Breast epithelium (tissue), 4 donors: ENCODE measurements at regions not wholly inside any gene's neighbourhood (a gene's known extent, or its start where the extent isn't known, plus 50 kb on each side); places are given as distances from the start of the nearest gene placed in this dataset.

ENCODE experiments used
- DNase-seq, 2 donors: peaks; one replicate each; pipeline ENCODE4 v3.0.0-alpha.2; 2019; ENCODE audit warnings: low spot score in 2 of 2
- H3K27ac ChIP-seq, 2 donors: fragments of 200-600 bp; sonication (generic) in 1 of 2; one replicate each; pipeline ENCODE4 v1.5.1; 2016 to 2019; ENCODE audit warnings: mild to moderate bottlenecking in 1 of 2
- H3K27me3 ChIP-seq, 2 donors: fragments of 200-600 bp; sonication (generic) in 1 of 2; one replicate each; pipeline versions ENCODE4 v1.5.1 to v1.6.0; 2017 to 2019; ENCODE audit warnings: control low read depth in 1 of 2, mild to moderate bottlenecking in 1 of 2
- H3K36me3 ChIP-seq: fragments of 200-600 bp; one replicate; pipeline ENCODE4 v1.5.1; 2019
- H3K4me1 ChIP-seq, 2 donors: fragments of 200-600 bp; sonication (generic); one replicate each; pipeline ENCODE4 v1.5.1; 2016 to 2019; ENCODE audit warnings: control low read depth in 1 of 2
- H3K4me3 ChIP-seq, 3 donors: fragments of 200-600 bp; sonication (generic); 1 replicate in 2 of 3; 2 replicates in 1 of 3; pipeline ENCODE4 v1.5.1; 2016 to 2019; ENCODE audit warnings: mild to moderate bottlenecking in 3 of 3, moderate library complexity in 2 of 3
- H3K9me3 ChIP-seq, 2 donors: fragments of 200-600 bp; sonication (generic) in 1 of 2; one replicate each; pipeline ENCODE4 v1.5.1; 2016 to 2019; ENCODE audit warnings: control low read depth in 1 of 2
- CTCF ChIP-seq, 3 donors: fragments of 450-650 bp; IDR thresholded peaks; one replicate each; pipeline ENCODE4 v1.5.1; 2016 to 2017; ENCODE audit warnings: antibody characterized with exemption in 3 of 3, mild to moderate bottlenecking in 3 of 3, moderate library complexity in 3 of 3
- POLR2A ChIP-seq: fragments of 450-650 bp; IDR thresholded peaks from one replicate; pipeline ENCODE4 v1.6.1; 2016; ENCODE audit warnings: antibody characterized with exemption, mild to moderate bottlenecking, moderate library complexity
- POLR2AphosphoS5 ChIP-seq, 3 donors: sonication (generic); formaldehyde crosslinking; IDR thresholded peaks; one replicate each; pipeline ENCODE4 v1.6.1; 2017; ENCODE audit warnings: antibody characterized with exemption in 3 of 3
- intact Hi-C: fragments of 100-400 bp; cut with DNase I; formaldehyde crosslinking; loops from one replicate; pipeline ENCODE4 v1.15.1; 2023; ENCODE audit warnings: low total_unique reads

- intact Hi-C loops, result no loop called here
- no peaks in the 10 kb centered on the region for H3K9me3 ChIP-seq
Observed at GRCh38 chr12:88904705-88905104, 324.4 kb upstream of the KITLG start.

GRCh38 chr12:88903333-88903732, 323.1 kb upstream of the KITLG start:
- TF ChIP-seq POLR2A (no peak), POLR2AphosphoS5 (IDR thresholded peaks at IDR 0.05) (no peak), CTCF (IDR thresholded peaks at IDR 0.05) (no peak)

More at GRCh38 chr12:88904705-88905104, 324.4 kb upstream of the KITLG start:
- Histone ChIP-seq H3K36me3 (no peaks in the 10 kb centered on the region), H3K4me3 (no peak overlapping the region), H3K4me1 (no peaks in the 10 kb centered on the region), H3K27ac (no peak overlapping the region), H3K27me3 (no peaks in the 10 kb centered on the region)
- TF ChIP-seq CTCF (IDR thresholded peaks at IDR 0.05) (no peak), POLR2AphosphoS5 (IDR thresholded peaks at IDR 0.05) (no peak), POLR2A (no peak)
- no peak for DNase-seq

GRCh38 chr12:88897723-88898122, 317.5 kb upstream of the KITLG start:
- no peak overlapping the region for H3K4me3 ChIP-seq
- intact Hi-C loops, result no loop called here
- no peak for DNase-seq
- H3K36me3 ChIP-seq, result no peaks in the 10 kb centered on the region
- no peak for TF ChIP-seq POLR2AphosphoS5 (IDR thresholded peaks at IDR 0.05)
- TF ChIP-seq CTCF (IDR thresholded peaks at IDR 0.05), result no peak
- no peak for TF ChIP-seq POLR2A
- H3K27ac ChIP-seq, result no peak overlapping the region
- no peaks in the 10 kb centered on the region for H3K27me3 ChIP-seq
- no peaks in the 10 kb centered on the region for H3K9me3 ChIP-seq
- no peaks in the 10 kb centered on the region for H3K4me1 ChIP-seq

More at GRCh38 chr12:88903333-88903732, 323.1 kb upstream of the KITLG start:
- Histone ChIP-seq H3K27ac (no peak overlapping the region), H3K4me3 (no peak overlapping the region), H3K4me1 (no peaks in the 10 kb centered on the region), H3K27me3 (no peaks in the 10 kb centered on the region), H3K9me3 (no peaks in the 10 kb centered on the region), H3K36me3 (no peaks in the 10 kb centered on the region)
- intact Hi-C loops, result no loop called here
- no peak for DNase-seq

GRCh38 chr12:88896958-88897357, 316.7 kb upstream of the KITLG start:
- no peak for DNase-seq
- H3K9me3 ChIP-seq, result no peaks in the 10 kb centered on the region
- no peaks in the 10 kb centered on the region for H3K36me3 ChIP-seq
- no peaks in the 10 kb centered on the region for H3K4me1 ChIP-seq
- intact Hi-C loops, result no loop called here
- no peaks in the 10 kb centered on the region for H3K27me3 ChIP-seq
- no peak overlapping the region for H3K4me3 ChIP-seq
- TF ChIP-seq POLR2AphosphoS5 (IDR thresholded peaks at IDR 0.05), result no peak
- no peak for TF ChIP-seq POLR2A
- TF ChIP-seq CTCF (IDR thresholded peaks at IDR 0.05), result no peak
- H3K27ac ChIP-seq, result no peak overlapping the region

- H3K27me3 ChIP-seq, result no peaks in the 10 kb centered on the region
- H3K27ac ChIP-seq, result no peak overlapping the region
- no peak overlapping the region for H3K4me3 ChIP-seq
- TF ChIP-seq CTCF (IDR thresholded peaks at IDR 0.05), result no peak
- no peak for TF ChIP-seq POLR2AphosphoS5 (IDR thresholded peaks at IDR 0.05)
- no peak for TF ChIP-seq POLR2A
- no peak for DNase-seq
- H3K36me3 ChIP-seq, result no peaks in the 10 kb centered on the region
- no peaks in the 10 kb centered on the region for H3K4me1 ChIP-seq
- intact Hi-C loops, result no loop called here
- no peaks in the 10 kb centered on the region for H3K9me3 ChIP-seq
Observed at GRCh38 chr12:88895634-88896033, 315.4 kb upstream of the KITLG start.
